ENCODE measurements at regions not wholly inside any gene's neighbourhood (a gene's known extent, or its start where the extent isn't known, plus 50 kb on each side); places are given as distances from the start of the nearest gene placed in this dataset.

GRCh38 chr2:12657560-12657959 is 59.2 kb upstream of the TRIB2 start:
- Histone ChIP-seq H3K4me2 (ENCODE audit: low read length) (no peak overlapping the region), H3K36me3 (ENCODE audit: control insufficient read depth, low read length) (no peaks in the 10 kb centered on the region), H3K9me2 (replicated peaks; ENCODE audit: control insufficient read depth, low read length) (no peaks in the 10 kb centered on the region)

GRCh38 chr2:12658310-12658945 is 58.3 kb upstream of the TRIB2 start:
- no peaks in the 10 kb centered on the region for H3K9me3 ChIP-seq (ENCODE audit: control insufficient read depth, insufficient read depth, low read length)
- TF ChIP-seq EZH2phosphoT487 (IDR thresholded peaks at IDR 0.05; ENCODE audit: borderline replicate concordance, low read length) = no peak
- no peak for TF ChIP-seq CTCF (IDR thresholded peaks at IDR 0.05; ENCODE audit: low read depth, low read length, poor library complexity, severe bottlenecking)
- no peaks in the 10 kb centered on the region for H3K36me3 ChIP-seq (ENCODE audit: control insufficient read depth, low read length)
- H3F3A ChIP-seq (ENCODE audit: control insufficient read depth, insufficient read depth) = no peaks in the 10 kb centered on the region
- no peak overlapping the region for H3K4me3 ChIP-seq (ENCODE audit: low read length)
- H3K4me2 ChIP-seq (ENCODE audit: low read length) = no peak overlapping the region
- H3K27me3 ChIP-seq (ENCODE audit: control insufficient read depth, low read length) = no peaks in the 10 kb centered on the region
- H3K27ac ChIP-seq (ENCODE audit: low read depth, low read length) = no peak overlapping the region
- H3K79me2 ChIP-seq (ENCODE audit: control insufficient read depth, low read length) = no peaks in the 10 kb centered on the region
- H3K9me2 ChIP-seq (replicated peaks; ENCODE audit: control insufficient read depth, low read length) = no peaks in the 10 kb centered on the region
- no peaks in the 10 kb centered on the region for H4K20me1 ChIP-seq (ENCODE audit: control insufficient read depth, insufficient read depth, low read depth, low read length)
- no peaks in the 10 kb centered on the region for H3K4me1 ChIP-seq (ENCODE audit: control insufficient read depth, low read length)

More at GRCh38 chr2:12657560-12657959, 59.2 kb upstream of the TRIB2 start:
- TF ChIP-seq EZH2phosphoT487 (IDR thresholded peaks at IDR 0.05; ENCODE audit: borderline replicate concordance, low read length) = no peak
- no peak for TF ChIP-seq CTCF (IDR thresholded peaks at IDR 0.05; ENCODE audit: low read depth, low read length, poor library complexity, severe bottlenecking)
- Histone ChIP-seq H3K79me2 (ENCODE audit: control insufficient read depth, low read length) (no peaks in the 10 kb centered on the region), H3F3A (ENCODE audit: control insufficient read depth, insufficient read depth) (no peaks in the 10 kb centered on the region), H3K4me3 (ENCODE audit: low read length) (no peak overlapping the region), H3K27me3 (ENCODE audit: control insufficient read depth, low read length) (no peaks in the 10 kb centered on the region), H3K4me1 (ENCODE audit: control insufficient read depth, low read length) (no peaks in the 10 kb centered on the region), H3K9me3 (ENCODE audit: control insufficient read depth, insufficient read depth, low read length) (no peaks in the 10 kb centered on the region), H3K27ac (ENCODE audit: low read depth, low read length) (no peak overlapping the region), H4K20me1 (ENCODE audit: control insufficient read depth, insufficient read depth, low read depth, low read length) (no peaks in the 10 kb centered on the region)

DNA sequence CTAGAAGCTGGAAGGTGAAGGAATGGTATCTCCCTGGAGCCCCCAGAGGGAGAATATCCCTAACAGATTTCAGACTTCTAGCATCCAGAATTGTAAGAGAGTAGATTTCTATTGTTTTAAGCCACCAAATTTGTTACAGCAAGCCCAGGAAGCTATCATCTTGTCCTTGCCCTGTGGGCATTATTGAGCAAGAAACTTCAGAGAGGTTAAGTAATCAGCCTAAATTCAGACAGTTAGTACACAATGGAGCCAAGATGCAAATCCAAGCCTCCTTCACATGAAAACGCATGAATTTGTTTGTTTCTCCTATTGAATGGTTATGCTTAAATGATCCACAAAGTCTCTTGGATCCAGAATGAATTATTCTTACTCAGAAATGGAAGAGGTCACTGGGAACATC is 55.2 kb upstream of the TRIB2 start:
- Histone ChIP-seq H3K27me3 (ENCODE audit: control insufficient read depth, low read length) (no peaks in the 10 kb centered on the region), H3K9me2 (replicated peaks; ENCODE audit: control insufficient read depth, low read length) (no peaks in the 10 kb centered on the region), H3K4me2 (ENCODE audit: low read length) (no peak overlapping the region), H3K36me3 (ENCODE audit: control insufficient read depth, low read length) (no peaks in the 10 kb centered on the region), H3K4me1 (ENCODE audit: control insufficient read depth, low read length) (no peaks in the 10 kb centered on the region), H3K79me2 (ENCODE audit: control insufficient read depth, low read length) (no peaks in the 10 kb centered on the region), H3K9me3 (ENCODE audit: control insufficient read depth, insufficient read depth, low read length) (0 out of 2 replicates have a peak, but pooled peaks cover 2% of the 10 kb centered on the region), H3K4me3 (ENCODE audit: low read length) (no peak overlapping the region), H3K27ac (ENCODE audit: low read depth, low read length) (no peak overlapping the region), H4K20me1 (ENCODE audit: control insufficient read depth, insufficient read depth, low read depth, low read length) (no peaks in the 10 kb centered on the region), H3F3A (ENCODE audit: control insufficient read depth, insufficient read depth) (no peaks in the 10 kb centered on the region)
- no peak for TF ChIP-seq EZH2phosphoT487 (IDR thresholded peaks at IDR 0.05; ENCODE audit: borderline replicate concordance, low read length)
- TF ChIP-seq CTCF (IDR thresholded peaks at IDR 0.05; ENCODE audit: low read depth, low read length, poor library complexity, severe bottlenecking) = no peak
